H9 (cell line): ENCODE measurements at regions not wholly inside any gene's neighbourhood (a gene's known extent, or its start where the extent isn't known, plus 50 kb on each side); places are given as distances from the start of the nearest gene placed in this dataset.

ENCODE experiments used
- DNase-seq: peaks from one replicate; pipeline ENCODE4 v3.0.0-alpha.2; 2017
- H2AFZ ChIP-seq: one replicate; pipeline ENCODE4 v1.6.1; 2013; ENCODE audit warnings: mild to moderate bottlenecking, low read length, control low read depth, moderate library complexity
- H2AK5ac ChIP-seq: 2 replicates; pipeline ENCODE4 v1.6.1; 2013; ENCODE audit warnings: low read length, control low read depth, mixed read lengths; ENCODE audit not compliant: insufficient read length
- H2BK120ac ChIP-seq: one replicate; pipeline ENCODE4 v1.6.1; 2013; ENCODE audit warnings: low read depth, mild to moderate bottlenecking, low read length, control low read depth, inconsistent platforms; ENCODE audit not compliant: poor library complexity, severe bottlenecking
- H2BK12ac ChIP-seq: 2 replicates; pipeline ENCODE4 v1.6.1; 2013; ENCODE audit warnings: low read length, control low read depth, mixed read lengths, low read depth; ENCODE audit not compliant: insufficient read length
- H2BK15ac ChIP-seq: 2 replicates; pipeline ENCODE4 v1.6.1; 2013; ENCODE audit warnings: low read depth, low read length, control low read depth
- H2BK20ac ChIP-seq: one replicate; pipeline ENCODE4 v1.6.1; 2013; ENCODE audit warnings: low read depth, mild to moderate bottlenecking, low read length, control low read depth, inconsistent platforms; ENCODE audit not compliant: poor library complexity, severe bottlenecking
- H2BK5ac ChIP-seq: 2 replicates; pipeline ENCODE4 v1.6.1; 2013; ENCODE audit warnings: low read length, control low read depth, mixed read lengths; ENCODE audit not compliant: insufficient read length
- H3K14ac ChIP-seq: 2 replicates; pipeline ENCODE4 v1.6.1; 2013; ENCODE audit warnings: low read length, control low read depth; ENCODE audit not compliant: insufficient read depth
- H3K18ac ChIP-seq: 2 replicates; pipeline ENCODE4 v1.6.1; 2013; ENCODE audit warnings: low read depth, mild to moderate bottlenecking, mixed read lengths, low read length, control low read depth; ENCODE audit not compliant: insufficient read length
- H3K23ac ChIP-seq: 2 replicates; pipeline ENCODE4 v1.6.1; 2013; ENCODE audit warnings: low read length, control low read depth, mixed read lengths, low read depth; ENCODE audit not compliant: insufficient read length
- H3K23me2 ChIP-seq: 2 replicates; pipeline ENCODE4 v1.6.1; 2013; ENCODE audit warnings: low read depth, mild to moderate bottlenecking, mixed read lengths, low read length, control low read depth; ENCODE audit not compliant: insufficient read length, poor library complexity, severe bottlenecking
- H3K27ac ChIP-seq: 2 replicates; pipeline ENCODE4 v1.5.1; 2013; ENCODE audit warnings: low read length, control low read depth, mixed read lengths, low read depth; ENCODE audit not compliant: insufficient read length
- H3K27me3 ChIP-seq: 2 replicates; pipeline ENCODE4 v1.6.1; 2013; ENCODE audit warnings: low read length, control low read depth, inconsistent platforms; ENCODE audit not compliant: insufficient read depth
- H3K4ac ChIP-seq: 2 replicates; pipeline ENCODE4 v1.6.1; 2013; ENCODE audit warnings: low read depth, mild to moderate bottlenecking, control low read depth, inconsistent platforms, low read length, moderate library complexity
- H3K4me1 ChIP-seq: 2 replicates; pipeline ENCODE4 v1.6.1; 2013; ENCODE audit warnings: low read length, control low read depth, inconsistent platforms; ENCODE audit not compliant: insufficient read depth
- H3K4me2 ChIP-seq: 2 replicates; pipeline ENCODE4 v1.6.1; 2013; ENCODE audit warnings: low read length, control low read depth, mixed read lengths; ENCODE audit not compliant: insufficient read length, insufficient read depth
- H3K56ac ChIP-seq: 2 replicates; pipeline ENCODE4 v1.6.1; 2013; ENCODE audit warnings: low read depth, mild to moderate bottlenecking, mixed read lengths, low read length, control low read depth; ENCODE audit not compliant: insufficient read length
- H3K79me1 ChIP-seq: 2 replicates; pipeline ENCODE4 v1.6.1; 2013; ENCODE audit warnings: low read depth, mild to moderate bottlenecking, moderate library complexity, low read length, control low read depth, inconsistent platforms; ENCODE audit not compliant: insufficient read depth, poor library complexity, severe bottlenecking
- H3K79me2 ChIP-seq: 2 replicates; pipeline ENCODE4 v1.6.1; 2013; ENCODE audit warnings: low read length, control low read depth, inconsistent platforms; ENCODE audit not compliant: insufficient read depth
- H3K9ac ChIP-seq: 2 replicates; pipeline ENCODE4 v1.6.1; 2013; ENCODE audit warnings: low read length, control low read depth, mixed read lengths; ENCODE audit not compliant: insufficient read length; ENCODE audit errors: extremely low read depth
- H3K9me3 ChIP-seq: one replicate; pipeline ENCODE4 v1.6.1; 2013; ENCODE audit warnings: low read depth, low read length, inconsistent platforms; ENCODE audit not compliant: control insufficient read depth
- H3T11ph ChIP-seq: one replicate; pipeline ENCODE4 v1.6.1; 2013; ENCODE audit warnings: mild to moderate bottlenecking, low read length, control low read depth, inconsistent platforms
- H4K20me1 ChIP-seq: one replicate; pipeline ENCODE4 v1.6.1; 2013; ENCODE audit not compliant: control insufficient read depth, insufficient read length, insufficient read depth
- H4K5ac ChIP-seq: 2 replicates; pipeline ENCODE4 v1.6.1; 2013; ENCODE audit warnings: low read depth, mild to moderate bottlenecking, mixed read lengths, low read length, control low read depth; ENCODE audit not compliant: insufficient read length
- H4K8ac ChIP-seq: replicated peaks from 2 replicates; pipeline ENCODE4 v1.6.1; 2013; ENCODE audit warnings: low read length, control low read depth, mixed read lengths, low read depth; ENCODE audit not compliant: insufficient read length
- H4K91ac ChIP-seq: 2 replicates; pipeline ENCODE4 v1.6.1; 2013; ENCODE audit warnings: low read depth, mild to moderate bottlenecking, moderate library complexity, mixed read lengths, low read length, control low read depth; ENCODE audit not compliant: insufficient read length
- H3K27ac Mint-ChIP-seq, 3 experiments: 2 replicates in 2 of 3; 3 replicates in 1 of 3; pipeline ENCODE4 v1.8.0; 2020 to 2021; ENCODE audit warnings: mixed read lengths in 3 of 3, mild to moderate bottlenecking in 1 of 3, moderate library complexity in 1 of 3
- H3K27me3 Mint-ChIP-seq: 2 replicates; pipeline ENCODE4 v1.8.0; 2021; ENCODE audit warnings: low read depth, mild to moderate bottlenecking, moderate library complexity, mixed read lengths
- H3K36me3 Mint-ChIP-seq, 3 experiments: 2 replicates in 2 of 3; 3 replicates in 1 of 3; pipeline ENCODE4 v1.8.0; 2020 to 2021; ENCODE audit warnings: low read depth in 3 of 3, mixed read lengths in 3 of 3; ENCODE audit not compliant: insufficient read depth in 1 of 3
- H3K4me1 Mint-ChIP-seq, 2 experiments: 2 replicates each; pipeline ENCODE4 v1.8.0; 2020; ENCODE audit warnings: mixed read lengths in 2 of 2
- H3K4me3 Mint-ChIP-seq, 2 experiments: 2 replicates in 1 of 2; 3 replicates in 1 of 2; pipeline ENCODE4 v1.8.0; 2020 to 2021; ENCODE audit warnings: mild to moderate bottlenecking in 2 of 2, mixed read lengths in 2 of 2, moderate library complexity in 1 of 2
- H3K9me3 Mint-ChIP-seq, 2 experiments: 2 replicates in 1 of 2; 3 replicates in 1 of 2; pipeline ENCODE4 v1.8.0; 2020; ENCODE audit warnings: mild to moderate bottlenecking in 2 of 2, mixed read lengths in 2 of 2, moderate library complexity in 1 of 2
- WGBS: extraction: QIAGEN DNeasy Blood & Tissue Kit; methylation state at CpG from one replicate; pipeline ENCODE4 v1.1.7; 2013; ENCODE audit warnings: missing lambda C conversion rate, low lambda C conversion rate, mixed read lengths; ENCODE audit not compliant: insufficient read length; ENCODE audit errors: extremely low coverage; 5-methylcytosine and 5-hydroxymethylcytosine counted together
- TF ChIP-seq, protein P1 (sequence below): fragments of 200-600 bp; sonication (generic); conservative IDR thresholded peaks from 3 replicates; pipeline ENCODE4 v1.8.0; 2021; ENCODE audit warnings: antibody characterized with exemption, mild to moderate bottlenecking

DNA sequence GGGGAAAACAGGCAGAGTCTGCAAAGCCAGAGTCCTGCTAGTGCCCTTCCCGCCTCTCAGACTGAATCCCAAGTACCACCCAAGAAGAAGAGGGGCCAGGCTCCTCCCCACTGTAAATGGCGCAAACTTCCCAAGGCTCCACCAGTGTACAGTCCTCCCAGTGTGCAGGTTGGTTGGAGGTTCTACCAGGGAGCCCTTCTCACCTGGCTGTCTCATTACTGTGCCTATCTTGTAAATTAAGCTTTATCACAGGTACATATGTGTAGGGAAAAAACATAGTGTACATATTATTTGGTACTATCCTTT, 189.7 kb downstream of the FSCB start:
- Histone ChIP-seq H2BK120ac (no peak overlapping the region), H4K8ac (no peak overlapping the region), H4K20me1 (no peaks in the 10 kb centered on the region), H2BK20ac (no peak overlapping the region), H3K79me2 (no peaks in the 10 kb centered on the region), H3K14ac (no peak overlapping the region), H2BK15ac (no peak overlapping the region), H3K79me1 (no peaks in the 10 kb centered on the region), H3K9ac (no peak overlapping the region), H3T11ph (no peak overlapping the region), H4K91ac (no peak overlapping the region), H2AK5ac (no peak overlapping the region), H3K56ac (no peak overlapping the region), H3K4ac (no peak overlapping the region), H3K4me1 (no peaks in the 10 kb centered on the region), H3K23ac (no peak overlapping the region), H2BK12ac (no peak overlapping the region), H3K9me3 (no peaks in the 10 kb centered on the region), H2BK5ac (no peak overlapping the region), H3K23me2 (no peaks in the 10 kb centered on the region), H3K18ac (no peak overlapping the region), H2AFZ (no peak overlapping the region), H4K5ac (no peak overlapping the region), H3K27ac (no peak overlapping the region), H3K4me2 (no peak overlapping the region), H3K27me3 (no peaks in the 10 kb centered on the region)
- no peak overlapping the region for H3K27ac Mint-ChIP-seq
- H3K4me1 Mint-ChIP-seq = no peaks in the 10 kb centered on the region
- H3K4me3 Mint-ChIP-seq = no peak overlapping the region
- no peaks in the 10 kb centered on the region for H3K27me3 Mint-ChIP-seq
- no peaks in the 10 kb centered on the region for H3K36me3 Mint-ChIP-seq
- WGBS = no CpG with 5 or more reads among the region's 2 CpGs
- TF ChIP-seq, protein P1, sequence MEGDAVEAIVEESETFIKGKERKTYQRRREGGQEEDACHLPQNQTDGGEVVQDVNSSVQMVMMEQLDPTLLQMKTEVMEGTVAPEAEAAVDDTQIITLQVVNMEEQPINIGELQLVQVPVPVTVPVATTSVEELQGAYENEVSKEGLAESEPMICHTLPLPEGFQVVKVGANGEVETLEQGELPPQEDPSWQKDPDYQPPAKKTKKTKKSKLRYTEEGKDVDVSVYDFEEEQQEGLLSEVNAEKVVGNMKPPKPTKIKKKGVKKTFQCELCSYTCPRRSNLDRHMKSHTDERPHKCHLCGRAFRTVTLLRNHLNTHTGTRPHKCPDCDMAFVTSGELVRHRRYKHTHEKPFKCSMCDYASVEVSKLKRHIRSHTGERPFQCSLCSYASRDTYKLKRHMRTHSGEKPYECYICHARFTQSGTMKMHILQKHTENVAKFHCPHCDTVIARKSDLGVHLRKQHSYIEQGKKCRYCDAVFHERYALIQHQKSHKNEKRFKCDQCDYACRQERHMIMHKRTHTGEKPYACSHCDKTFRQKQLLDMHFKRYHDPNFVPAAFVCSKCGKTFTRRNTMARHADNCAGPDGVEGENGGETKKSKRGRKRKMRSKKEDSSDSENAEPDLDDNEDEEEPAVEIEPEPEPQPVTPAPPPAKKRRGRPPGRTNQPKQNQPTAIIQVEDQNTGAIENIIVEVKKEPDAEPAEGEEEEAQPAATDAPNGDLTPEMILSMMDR = no peak
- DNase-seq = no peak
- peaks cover 12 to 13% of the 10 kb centered on the region in 2 experiments; a peak in 3 of 5 replicates for H3K9me3 Mint-ChIP-seq
